GM18867 (cell line): ENCODE measurements at regions not wholly inside any gene's neighbourhood (a gene's known extent, or its start where the extent isn't known, plus 50 kb on each side); places are given as distances from the start of the nearest gene placed in this dataset.

Source experiments
- ATAC-seq: cut with Tn5 transposase; IDR thresholded peaks from one replicate; pipeline ENCODE4 v1.9.1; 2021; ENCODE audit warnings: mild to moderate bottlenecking, moderate library complexity; ENCODE audit not compliant: unreplicated experiment

GRCh38 chr18:54531402-54532065 lies 59.5 kb upstream of the DYNAP start:
- ATAC-seq = no peak

DNA sequence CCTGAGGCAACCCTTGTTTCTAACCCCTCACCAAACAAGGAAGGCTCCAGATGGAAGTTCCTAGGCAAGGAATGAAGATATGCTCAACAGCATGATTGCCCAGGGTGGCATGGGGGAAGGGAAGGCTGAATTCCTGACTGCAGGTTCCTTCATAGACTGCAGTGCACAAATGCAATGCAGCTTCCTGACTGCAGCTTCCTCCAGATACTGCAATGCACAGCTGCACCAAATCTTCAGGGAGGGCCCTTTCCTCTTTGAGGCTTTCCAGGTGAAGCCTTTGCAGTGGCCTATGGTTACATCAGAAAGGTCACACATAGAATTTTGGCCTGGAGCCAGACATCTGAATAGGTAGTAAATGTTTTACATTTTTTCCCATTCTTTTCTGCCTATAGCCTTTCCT lies 58.8 kb upstream of the DYNAP start:
- ATAC-seq = no peak

GRCh38 chr18:54532962-54533361 lies 58.1 kb upstream of the DYNAP start:
- ATAC-seq = no peak
